GM23338 (cell line): ENCODE measurements at regions not wholly inside any gene's neighbourhood (a gene's known extent, or its start where the extent isn't known, plus 50 kb on each side); places are given as distances from the start of the nearest gene placed in this dataset.

Experiments
- ATAC-seq: fragments of 200-7000 bp; cut with Tn5 transposase; 3 replicates; pipeline ENCODE4 v1.9.1; 2020
- DNase-seq: peaks from one replicate; pipeline ENCODE4 v3.0.0-alpha.2; 2015; ENCODE audit warnings: low spot score
- H2AFZ ChIP-seq: fragments of 200-600 bp; sonication (generic); 2 replicates; pipeline ENCODE4 v1.8.0; 2016; ENCODE audit warnings: antibody characterized with exemption, mild to moderate bottlenecking, moderate library complexity
- H3F3A ChIP-seq: fragments of 200-600 bp; sonication (generic); replicated peaks from 2 replicates; pipeline ENCODE4 v1.8.0; 2017; ENCODE audit warnings: antibody characterized with exemption, mixed run types, low read depth
- H3K27ac ChIP-seq: fragments of 200-600 bp; sonication (generic); 2 replicates; pipeline ENCODE4 v1.6.1; 2016; ENCODE audit warnings: low read depth
- H3K27me3 ChIP-seq: fragments of 200-600 bp; sonication (generic); 2 replicates; pipeline ENCODE4 v1.8.0; 2016; ENCODE audit warnings: mild to moderate bottlenecking, mixed run types, moderate library complexity; ENCODE audit not compliant: insufficient read depth
- H3K36me3 ChIP-seq: fragments of 200-600 bp; sonication (generic); 2 replicates; pipeline ENCODE4 v1.8.0; 2016; ENCODE audit warnings: mild to moderate bottlenecking; ENCODE audit not compliant: insufficient read depth
- H3K4me1 ChIP-seq: fragments of 200-600 bp; sonication (generic); 2 replicates; pipeline ENCODE4 v1.8.0; 2016; ENCODE audit warnings: mild to moderate bottlenecking, moderate library complexity; ENCODE audit not compliant: insufficient read depth
- H3K4me2 ChIP-seq: fragments of 200-600 bp; sonication (generic); 2 replicates; pipeline ENCODE4 v1.7.1; 2017; ENCODE audit warnings: mixed run types
- H3K4me3 ChIP-seq: fragments of 200-600 bp; sonication (generic); 2 replicates; pipeline ENCODE4 v1.6.1; 2016; ENCODE audit warnings: mixed run types
- H3K79me2 ChIP-seq: fragments of 200-600 bp; sonication (generic); replicated peaks from 2 replicates; pipeline ENCODE4 v1.8.0; 2017; ENCODE audit warnings: mild to moderate bottlenecking; ENCODE audit not compliant: insufficient read depth
- H3K9me2 ChIP-seq: fragments of 200-600 bp; sonication (generic); 2 replicates; pipeline ENCODE4 v1.8.0; 2017; ENCODE audit not compliant: insufficient read depth
- H4K20me1 ChIP-seq: fragments of 200-600 bp; sonication (generic); replicated peaks from 2 replicates; pipeline ENCODE4 v1.8.0; 2017; ENCODE audit warnings: mild to moderate bottlenecking; ENCODE audit not compliant: insufficient read depth
- H3K27ac Mint-ChIP-seq: 2 replicates; pipeline ENCODE4 v1.8.0; 2020; ENCODE audit warnings: inconsistent platforms, mild to moderate bottlenecking, moderate library complexity, mixed read lengths
- H3K27me3 Mint-ChIP-seq: 3 replicates; pipeline ENCODE4 v1.8.0; 2022; ENCODE audit warnings: low read depth, mild to moderate bottlenecking, moderate library complexity, mixed read lengths, inconsistent platforms; ENCODE audit not compliant: insufficient read depth, poor library complexity
- H3K36me3 Mint-ChIP-seq: 3 replicates; pipeline ENCODE4 v1.8.0; 2021; ENCODE audit warnings: low read depth, mild to moderate bottlenecking, inconsistent platforms, moderate library complexity, mixed read lengths
- H3K4me1 Mint-ChIP-seq: 3 replicates; pipeline ENCODE4 v1.8.0; 2020; ENCODE audit warnings: mild to moderate bottlenecking, inconsistent platforms, mixed read lengths
- H3K4me3 Mint-ChIP-seq: 3 replicates; pipeline ENCODE4 v1.8.0; 2021; ENCODE audit warnings: moderate library complexity, mild to moderate bottlenecking, inconsistent platforms, mixed read lengths
- H3K9me3 Mint-ChIP-seq: 3 replicates; pipeline ENCODE4 v1.8.0; 2020; ENCODE audit warnings: moderate library complexity, mild to moderate bottlenecking, inconsistent platforms, mixed read lengths
- CREB1 ChIP-seq: fragments of 250-450 bp; sonication (Bioruptor Pico); IDR thresholded peaks from 2 replicates; pipeline ENCODE4 v1.5.0; 2020; ENCODE audit warnings: low read depth, mild to moderate bottlenecking, moderate library complexity
- CTCF ChIP-seq, 2 experiments: fragments of 200-600 bp in 1 of 2; sonication (generic) in 1 of 2; conservative IDR thresholded peaks; 2 replicates each; pipeline versions ENCODE4 v1.5.1 to v1.6.1; 2016 to 2017; ENCODE audit warnings: antibody characterized with exemption in 2 of 2, low read depth in 2 of 2, mild to moderate bottlenecking in 2 of 2, moderate library complexity in 1 of 2
- ETS1 ChIP-seq: IDR thresholded peaks from 2 replicates; pipeline ENCODE4 v1.6.1; 2016; ENCODE audit warnings: antibody characterized with exemption
- EZH2 ChIP-seq: fragments of 200-600 bp; sonication (generic); IDR thresholded peaks from one replicate; pipeline ENCODE4 v1.8.0; 2017; ENCODE audit warnings: antibody characterized with exemption, mild to moderate bottlenecking, low read depth; ENCODE audit not compliant: unreplicated experiment
- EZH2phosphoT487 ChIP-seq: fragments of 200-600 bp; sonication (generic); IDR thresholded peaks from one replicate; pipeline ENCODE4 v1.8.1; 2018; ENCODE audit warnings: antibody characterized with exemption; ENCODE audit not compliant: unreplicated experiment
- JUNB ChIP-seq: IDR thresholded peaks from one replicate; pipeline ENCODE4 v1.6.1; 2016; ENCODE audit warnings: antibody characterized with exemption; ENCODE audit not compliant: unreplicated experiment
- NANOG ChIP-seq: IDR thresholded peaks from 2 replicates; pipeline ENCODE4 v1.6.1; 2016; ENCODE audit warnings: antibody characterized with exemption, borderline replicate concordance
- POLR2AphosphoS5 ChIP-seq: IDR thresholded peaks from 2 replicates; pipeline ENCODE4 v1.6.1; 2016; ENCODE audit warnings: antibody characterized with exemption, low read depth
- REST ChIP-seq: IDR thresholded peaks from one replicate; pipeline ENCODE4 v1.6.1; 2018; ENCODE audit warnings: antibody characterized with exemption; ENCODE audit not compliant: unreplicated experiment
- ZNF114 ChIP-seq: fragments of 250-450 bp; sonication (Bioruptor Pico); IDR thresholded peaks from 2 replicates; pipeline ENCODE4 v1.5.0; 2020; ENCODE audit warnings: mild to moderate bottlenecking, moderate library complexity
- ZNF331 ChIP-seq: fragments of 250-450 bp; sonication (Bioruptor Pico); IDR thresholded peaks from 2 replicates; pipeline ENCODE4 v1.5.0; 2020; ENCODE audit warnings: low read depth, mild to moderate bottlenecking, moderate library complexity
- ZNF462 ChIP-seq: fragments of 250-450 bp; sonication (Bioruptor Pico); IDR thresholded peaks from 2 replicates; pipeline ENCODE4 v1.5.0; 2020; ENCODE audit warnings: mild to moderate bottlenecking, moderate library complexity

- Histone ChIP-seq H3K27me3 (no peaks in the 10 kb centered on the region), H2AFZ (0 out of 2 replicates have a peak overlapping the region, but pooled peaks have one; percentile 5), H3K4me2 (no peak overlapping the region), H3K4me1 (no peaks in the 10 kb centered on the region; the same call in 1 of the 2 replicates), H4K20me1 (no peaks in the 10 kb centered on the region; the same call in 1 of the 2 replicates), H3K27ac (no peak overlapping the region), H3K79me2 (no peaks in the 10 kb centered on the region), H3K4me3 (no peak overlapping the region), H3F3A (no peaks in the 10 kb centered on the region), H3K36me3 (no peaks in the 10 kb centered on the region), H3K9me2 (peaks cover 7% of the 10 kb centered on the region)
- no peak for DNase-seq
- Mint-ChIP-seq H3K36me3 (no peaks in the 10 kb centered on the region), H3K4me1 (no peaks in the 10 kb centered on the region; the same call in 2 of the 3 replicates), H3K4me3 (no peak overlapping the region), H3K27ac (no peak overlapping the region), H3K9me3 (no peaks in the 10 kb centered on the region), H3K27me3 (no peaks in the 10 kb centered on the region)
- no peak for ATAC-seq
- TF ChIP-seq ETS1 (no peak), POLR2AphosphoS5 (no peak), REST (no peak), CREB1 (CRISPR knock-in tag) (no peak), EZH2 (no peak), NANOG (no peak), CTCF (conservative IDR thresholded peaks at IDR 0.05; ENCODE audit: low read depth in 2 of 2) (no peak), JUNB (no peak), ZNF114 (no peak), ZNF331 (CRISPR knock-in tag) (no peak), ZNF462 (no peak), EZH2phosphoT487 (no peak)
These were observed 71.0 kb upstream of the ACP3 start for GRCh38 chr3:132246212-132246611.
